HL-60 (cell line): ENCODE measurements at regions not wholly inside any gene's neighbourhood (a gene's known extent, or its start where the extent isn't known, plus 50 kb on each side); places are given as distances from the start of the nearest gene placed in this dataset.

ENCODE experiments used
- CTCF ChIP-seq: IDR thresholded peaks from one replicate; pipeline ENCODE4 v1.5.1; 2011; ENCODE audit warnings: low read length, control low read depth, inconsistent platforms; ENCODE audit not compliant: insufficient read depth
- POLR2AphosphoS5 ChIP-seq: IDR thresholded peaks from 2 replicates; pipeline ENCODE4 v1.6.1; 2012; ENCODE audit warnings: low read depth
- SPI1 ChIP-seq: IDR thresholded peaks from 2 replicates; pipeline ENCODE4 v1.6.1; 2012; ENCODE audit warnings: low read depth, mild to moderate bottlenecking, borderline replicate concordance
- TF ChIP-seq, protein P1 (sequence below): IDR thresholded peaks from 2 replicates; pipeline ENCODE4 v1.6.1; 2012; ENCODE audit warnings: low read depth; ENCODE audit not compliant: insufficient replicate concordance

GRCh38 chr13:103224804-103225203 is 158.6 kb upstream of the SLC10A2 start:
- TF ChIP-seq, protein P1, sequence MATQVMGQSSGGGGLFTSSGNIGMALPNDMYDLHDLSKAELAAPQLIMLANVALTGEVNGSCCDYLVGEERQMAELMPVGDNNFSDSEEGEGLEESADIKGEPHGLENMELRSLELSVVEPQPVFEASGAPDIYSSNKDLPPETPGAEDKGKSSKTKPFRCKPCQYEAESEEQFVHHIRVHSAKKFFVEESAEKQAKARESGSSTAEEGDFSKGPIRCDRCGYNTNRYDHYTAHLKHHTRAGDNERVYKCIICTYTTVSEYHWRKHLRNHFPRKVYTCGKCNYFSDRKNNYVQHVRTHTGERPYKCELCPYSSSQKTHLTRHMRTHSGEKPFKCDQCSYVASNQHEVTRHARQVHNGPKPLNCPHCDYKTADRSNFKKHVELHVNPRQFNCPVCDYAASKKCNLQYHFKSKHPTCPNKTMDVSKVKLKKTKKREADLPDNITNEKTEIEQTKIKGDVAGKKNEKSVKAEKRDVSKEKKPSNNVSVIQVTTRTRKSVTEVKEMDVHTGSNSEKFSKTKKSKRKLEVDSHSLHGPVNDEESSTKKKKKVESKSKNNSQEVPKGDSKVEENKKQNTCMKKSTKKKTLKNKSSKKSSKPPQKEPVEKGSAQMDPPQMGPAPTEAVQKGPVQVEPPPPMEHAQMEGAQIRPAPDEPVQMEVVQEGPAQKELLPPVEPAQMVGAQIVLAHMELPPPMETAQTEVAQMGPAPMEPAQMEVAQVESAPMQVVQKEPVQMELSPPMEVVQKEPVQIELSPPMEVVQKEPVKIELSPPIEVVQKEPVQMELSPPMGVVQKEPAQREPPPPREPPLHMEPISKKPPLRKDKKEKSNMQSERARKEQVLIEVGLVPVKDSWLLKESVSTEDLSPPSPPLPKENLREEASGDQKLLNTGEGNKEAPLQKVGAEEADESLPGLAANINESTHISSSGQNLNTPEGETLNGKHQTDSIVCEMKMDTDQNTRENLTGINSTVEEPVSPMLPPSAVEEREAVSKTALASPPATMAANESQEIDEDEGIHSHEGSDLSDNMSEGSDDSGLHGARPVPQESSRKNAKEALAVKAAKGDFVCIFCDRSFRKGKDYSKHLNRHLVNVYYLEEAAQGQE = no peak
- no peak for TF ChIP-seq CTCF
- no peak for TF ChIP-seq POLR2AphosphoS5
- TF ChIP-seq SPI1 = no peak
